ENCODE measurements at regions not wholly inside any gene's neighbourhood (a gene's known extent, or its start where the extent isn't known, plus 50 kb on each side); places are given as distances from the start of the nearest gene placed in this dataset.

DNA sequence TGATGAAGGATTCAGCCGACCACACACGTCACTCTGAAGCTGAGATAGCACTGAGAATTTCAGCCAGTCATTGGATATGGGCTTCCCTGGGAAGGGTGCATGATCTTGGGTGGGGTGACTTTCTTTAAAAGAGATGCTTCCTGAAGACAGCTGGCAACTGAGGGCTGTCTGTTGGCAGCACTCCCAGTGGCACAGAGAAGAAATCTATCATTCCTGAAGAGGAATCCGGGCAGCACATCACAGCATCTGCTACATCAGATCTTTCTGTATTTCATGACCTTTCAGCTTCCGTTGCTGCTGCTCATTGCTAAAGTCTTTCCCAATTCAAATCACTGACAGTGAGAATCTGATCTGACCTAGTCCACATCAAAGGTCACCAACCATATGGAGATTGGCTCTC is 193.8 kb upstream of the RBPJ start:
- H3K9ac ChIP-seq (ENCODE audit: low read depth in 2 of 2, low read length in 2 of 2), result no peak overlapping the region
- no peaks in the 10 kb centered on the region for H3K4me1 ChIP-seq
- no peaks in the 10 kb centered on the region for H3K27me3 ChIP-seq
- no peak for DNase-seq
- no peak overlapping the region for H3K27ac ChIP-seq
- no peaks in the 10 kb centered on the region for H3K9me3 ChIP-seq
- intact Hi-C loops (cut with DNase I), result no loop called here
- TF ChIP-seq, protein P1, sequence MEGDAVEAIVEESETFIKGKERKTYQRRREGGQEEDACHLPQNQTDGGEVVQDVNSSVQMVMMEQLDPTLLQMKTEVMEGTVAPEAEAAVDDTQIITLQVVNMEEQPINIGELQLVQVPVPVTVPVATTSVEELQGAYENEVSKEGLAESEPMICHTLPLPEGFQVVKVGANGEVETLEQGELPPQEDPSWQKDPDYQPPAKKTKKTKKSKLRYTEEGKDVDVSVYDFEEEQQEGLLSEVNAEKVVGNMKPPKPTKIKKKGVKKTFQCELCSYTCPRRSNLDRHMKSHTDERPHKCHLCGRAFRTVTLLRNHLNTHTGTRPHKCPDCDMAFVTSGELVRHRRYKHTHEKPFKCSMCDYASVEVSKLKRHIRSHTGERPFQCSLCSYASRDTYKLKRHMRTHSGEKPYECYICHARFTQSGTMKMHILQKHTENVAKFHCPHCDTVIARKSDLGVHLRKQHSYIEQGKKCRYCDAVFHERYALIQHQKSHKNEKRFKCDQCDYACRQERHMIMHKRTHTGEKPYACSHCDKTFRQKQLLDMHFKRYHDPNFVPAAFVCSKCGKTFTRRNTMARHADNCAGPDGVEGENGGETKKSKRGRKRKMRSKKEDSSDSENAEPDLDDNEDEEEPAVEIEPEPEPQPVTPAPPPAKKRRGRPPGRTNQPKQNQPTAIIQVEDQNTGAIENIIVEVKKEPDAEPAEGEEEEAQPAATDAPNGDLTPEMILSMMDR (IDR thresholded peaks at IDR 0.05), result no peak
- H3K36me3 ChIP-seq, result no peaks in the 10 kb centered on the region
- H3K4me3 ChIP-seq, result no peak overlapping the region

DNA sequence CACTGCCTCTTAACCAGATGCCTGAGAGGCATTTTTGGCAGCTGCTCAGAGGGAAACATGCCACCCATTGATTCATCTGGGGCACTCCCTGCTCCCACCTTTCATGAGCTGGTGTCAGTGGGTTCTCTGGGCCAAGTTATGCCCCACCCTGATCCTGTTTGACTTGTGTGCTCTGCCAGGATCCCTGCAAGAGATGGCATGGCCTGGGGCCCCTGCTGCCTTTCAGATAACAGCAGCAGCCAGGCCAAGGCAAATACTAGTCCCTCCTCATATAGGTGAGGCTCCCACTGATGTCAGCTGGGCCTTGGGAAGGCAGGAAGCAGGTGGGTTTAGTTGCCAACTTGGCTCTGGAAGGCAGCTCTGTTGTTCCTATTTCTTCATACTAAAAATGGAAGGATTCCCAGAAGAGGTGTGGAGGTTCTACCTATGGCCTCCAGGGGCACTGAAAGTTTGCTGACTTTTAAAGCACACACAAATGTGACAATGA is 192.9 kb upstream of the RBPJ start:
- intact Hi-C loops (cut with DNase I), result no loop called here
- Histone ChIP-seq H3K36me3 (no peaks in the 10 kb centered on the region), H3K4me1 (no peaks in the 10 kb centered on the region), H3K27ac (no peak overlapping the region), H3K9me3 (no peaks in the 10 kb centered on the region), H3K9ac (ENCODE audit: low read depth in 2 of 2, low read length in 2 of 2) (no peak overlapping the region), H3K4me3 (no peak overlapping the region), H3K27me3 (no peaks in the 10 kb centered on the region)
- DNase-seq, result no peak
- TF ChIP-seq, protein P1 (IDR thresholded peaks at IDR 0.05), result no peak

DNA sequence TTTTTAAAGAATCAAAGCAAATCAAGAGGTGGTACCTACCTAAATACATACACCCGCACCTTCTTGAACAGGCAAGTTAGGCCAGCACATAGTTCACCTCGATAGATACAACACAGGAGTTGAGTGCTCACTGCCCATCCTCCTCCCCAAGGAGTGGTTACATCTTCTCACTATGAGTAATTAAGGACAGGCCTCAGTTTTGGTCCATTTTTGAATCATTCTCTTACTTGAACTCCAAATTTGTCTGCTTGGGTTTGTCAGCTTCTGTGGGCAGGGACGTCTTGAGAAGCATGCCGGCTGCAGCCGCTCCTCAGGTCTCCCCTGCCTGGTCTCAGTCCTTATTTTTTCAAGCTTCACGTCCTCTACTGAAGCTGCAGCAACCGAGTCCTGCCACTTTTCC is 190.6 kb upstream of the RBPJ start:
- Histone ChIP-seq H3K36me3 (no peaks in the 10 kb centered on the region), H3K27me3 (no peaks in the 10 kb centered on the region), H3K4me1 (no peaks in the 10 kb centered on the region), H3K9ac (ENCODE audit: low read depth in 2 of 2, low read length in 2 of 2) (no peak overlapping the region), H3K4me3 (no peak overlapping the region), H3K9me3 (no peaks in the 10 kb centered on the region), H3K27ac (no peak overlapping the region)
- TF ChIP-seq, protein P1 (IDR thresholded peaks at IDR 0.05), result no peak
- intact Hi-C loops (cut with DNase I), result no loop called here
- DNase-seq, result no peak

DNA sequence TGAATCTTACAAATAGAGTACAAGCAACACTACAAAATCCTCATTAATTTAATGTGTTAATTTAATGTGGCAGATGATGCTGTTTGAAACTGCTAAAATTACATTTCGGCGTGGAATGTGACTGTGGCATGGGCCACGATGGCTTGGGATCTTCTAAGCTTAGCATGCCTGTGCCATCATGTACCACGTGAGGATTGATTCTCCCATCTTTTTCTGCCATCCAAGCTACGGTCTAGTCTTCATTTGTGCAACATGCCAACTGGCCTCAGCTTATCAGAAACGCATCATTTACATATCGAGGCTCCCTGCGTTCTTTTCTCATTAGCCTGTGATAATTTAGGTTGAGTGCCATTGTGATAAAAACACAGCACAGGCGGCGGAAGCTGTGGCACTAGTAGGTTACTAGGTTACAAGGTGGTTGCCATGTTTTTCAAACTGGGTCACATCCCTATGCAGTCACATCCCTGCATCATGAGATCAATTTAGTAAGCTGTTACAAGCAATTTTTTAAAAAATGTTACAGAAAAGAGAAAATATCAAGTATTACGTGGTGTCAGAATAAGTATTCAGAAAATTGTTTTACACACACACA is 189.9 kb upstream of the RBPJ start:
- H3K4me3 ChIP-seq, result no peak overlapping the region
- H3K36me3 ChIP-seq, result no peaks in the 10 kb centered on the region
- no peak overlapping the region for H3K9ac ChIP-seq (ENCODE audit: low read depth in 2 of 2, low read length in 2 of 2)
- H3K27ac ChIP-seq, result no peak overlapping the region
- H3K9me3 ChIP-seq, result no peaks in the 10 kb centered on the region
- no peak for DNase-seq
- intact Hi-C loops (cut with DNase I), result no loop called here
- TF ChIP-seq, protein P1 (IDR thresholded peaks at IDR 0.05), result no peak
- H3K27me3 ChIP-seq, result no peaks in the 10 kb centered on the region
- H3K4me1 ChIP-seq, result no peaks in the 10 kb centered on the region

DNA sequence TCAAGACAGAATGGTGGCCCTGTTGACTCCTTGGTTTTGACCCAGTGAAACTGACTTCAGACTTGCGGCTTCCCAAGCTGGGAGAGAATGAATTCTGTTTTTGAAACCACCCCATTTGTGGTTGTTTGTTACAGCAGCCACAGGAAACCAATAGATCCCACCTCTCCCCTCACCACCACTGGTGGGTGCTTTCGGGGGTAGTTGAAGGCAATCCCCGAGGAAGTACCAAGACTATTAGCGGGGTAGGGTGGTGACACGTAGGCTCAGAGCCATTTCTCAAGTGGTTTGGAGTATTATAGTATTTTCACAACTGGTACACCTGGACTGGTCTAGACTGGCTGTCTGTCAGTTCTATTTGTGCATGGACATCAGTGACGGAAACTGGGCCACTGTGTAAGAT is 189.1 kb upstream of the RBPJ start:
- Histone ChIP-seq H3K9me3 (no peaks in the 10 kb centered on the region), H3K4me3 (no peak overlapping the region), H3K27me3 (no peaks in the 10 kb centered on the region), H3K36me3 (no peaks in the 10 kb centered on the region), H3K9ac (ENCODE audit: low read depth in 2 of 2, low read length in 2 of 2) (no peak overlapping the region), H3K4me1 (no peaks in the 10 kb centered on the region), H3K27ac (no peak overlapping the region)
- intact Hi-C loops (cut with DNase I), result no loop called here
- no peak for DNase-seq
- TF ChIP-seq, protein P1 (IDR thresholded peaks at IDR 0.05), result no peak

All from colonic mucosa (tissue), 4 donors.